ENCODE measurements at regions not wholly inside any gene's neighbourhood (a gene's known extent, or its start where the extent isn't known, plus 50 kb on each side); places are given as distances from the start of the nearest gene placed in this dataset.

- Histone ChIP-seq H3K4me1 (ENCODE audit: control insufficient read depth, insufficient read depth, low read length) (no peaks in the 10 kb centered on the region), H3K27ac (ENCODE audit: control insufficient read depth, insufficient read depth) (no peak overlapping the region), H3K79me2 (ENCODE audit: control insufficient read depth, insufficient read depth, low read length) (no peaks in the 10 kb centered on the region), H3K27me3 (replicated peaks in 1 of 2; ENCODE audit: control insufficient read depth in 2 of 2, insufficient read depth in 2 of 2, low read length in 1 of 2) (no peaks in the 10 kb centered on the region), H3K4me3 (no peak overlapping the region), H3K36me3 (ENCODE audit: control insufficient read depth in 2 of 2, insufficient read depth in 2 of 2, low read length in 1 of 2) (no peaks in the 10 kb centered on the region), H3K4me2 (ENCODE audit: control insufficient read depth, insufficient read depth) (no peak overlapping the region), H2AFZ (ENCODE audit: control insufficient read depth, low read depth, low read length) (no peak overlapping the region), H3K9me3 (replicated peaks; ENCODE audit: control insufficient read depth, insufficient read depth, low read length) (no peaks in the 10 kb centered on the region), H4K20me1 (ENCODE audit: control insufficient read depth, insufficient read depth) (no peaks in the 10 kb centered on the region), H3K9ac (ENCODE audit: control insufficient read depth, insufficient read depth, low read length) (no peak overlapping the region)
- ChIA-PET SMC1A (ENCODE audit: uncharacterized antibody, unreplicated experiment) (no interaction called here), CTCF (no interaction called here), RAD21 (ENCODE audit: unreplicated experiment) (interaction anchor here (0.7 kb wide), 1 partner anchor 130 kb away, joined by 3 read pairs; no protein-coding TSS in a partner anchor), POLR2A (no interaction called here)
- FAIRE-seq (no peak), ATAC-seq (no peak), DNase-seq (ENCODE audit: low read depth, low spot score) (no peak)
- no TSS peak for BruUV-seq (replicated peaks)
- in situ Hi-C loops (cut with MboI) = no loop called here
- intact Hi-C loops (cut with micrococcal nuclease; ENCODE audit: unreplicated experiment) = no loop called here
- TF ChIP-seq RB1 (IDR thresholded peaks at IDR 0.05; ENCODE audit: borderline replicate concordance) (no peak), DPF2 (IDR thresholded peaks at IDR 0.05) (no peak), MAX (IDR thresholded peaks at IDR 0.05; ENCODE audit: low read depth, low read length) (no peak), MLLT1 (IDR thresholded peaks at IDR 0.05) (no peak), PKNOX1 (IDR thresholded peaks at IDR 0.05) (no peak), BRCA1 (IDR thresholded peaks at IDR 0.05; ENCODE audit: low read depth, low read length) (no peak), WRNIP1 (IDR thresholded peaks at IDR 0.05; ENCODE audit: borderline replicate concordance, low read depth, low read length) (no peak), SUZ12 (IDR thresholded peaks at IDR 0.05; ENCODE audit: unreplicated experiment) (no peak), SRF (IDR thresholded peaks at IDR 0.05; ENCODE audit: low read depth in 2 of 2, low read length in 2 of 2) (no peak)
These were observed 597.9 kb upstream of the PCDH9 start for GRCh38 chr13:67827992-67828391.
